Smooth muscle cell (in vitro differentiated cells): ENCODE measurements at regions not wholly inside any gene's neighbourhood (a gene's known extent, or its start where the extent isn't known, plus 50 kb on each side); places are given as distances from the start of the nearest gene placed in this dataset.
A peak's percentile ranks its signal among the peaks of the same experiment; 100 is the strongest.

Source experiments
- DNase-seq: peaks from one replicate; lab custom pipeline; 2025; ENCODE audit not compliant: unreplicated experiment; lab: John Stamatoyannopoulos, UW
- H2AFZ ChIP-seq: fragments of 200-600 bp; sonication (generic); 2 replicates; pipeline ENCODE4 v1.6.0; 2016; ENCODE audit warnings: antibody characterized with exemption, low read depth, mild to moderate bottlenecking
- H3F3A ChIP-seq: fragments of 200-600 bp; sonication (generic); 2 replicates; pipeline ENCODE4 v1.6.0; 2017; ENCODE audit warnings: antibody characterized with exemption, low read depth
- H3K27ac ChIP-seq: fragments of 200-600 bp; sonication (generic); 2 replicates; pipeline ENCODE4 v1.5.1; 2016; ENCODE audit warnings: low read depth, mild to moderate bottlenecking
- H3K27me3 ChIP-seq: fragments of 200-600 bp; sonication (generic); 2 replicates; pipeline ENCODE4 v1.6.1; 2016; ENCODE audit warnings: low read depth, mild to moderate bottlenecking
- H3K36me3 ChIP-seq: fragments of 200-600 bp; sonication (generic); 2 replicates; pipeline ENCODE4 v1.5.1; 2016; ENCODE audit warnings: low read depth
- H3K4me1 ChIP-seq: fragments of 200-600 bp; sonication (generic); 2 replicates; pipeline ENCODE4 v1.5.1; 2016; ENCODE audit warnings: low read depth
- H3K4me2 ChIP-seq: fragments of 200-600 bp; sonication (generic); 2 replicates; pipeline ENCODE4 v1.6.0; 2016; ENCODE audit warnings: mild to moderate bottlenecking
- H3K4me3 ChIP-seq: fragments of 200-600 bp; sonication (generic); 2 replicates; pipeline ENCODE4 v1.5.1; 2016; ENCODE audit warnings: mild to moderate bottlenecking
- H3K79me2 ChIP-seq: fragments of 200-600 bp; sonication (generic); 2 replicates; pipeline ENCODE4 v1.6.0; 2016; ENCODE audit warnings: low read depth, mild to moderate bottlenecking
- H3K9ac ChIP-seq: fragments of 200-600 bp; sonication (generic); 2 replicates; pipeline ENCODE4 v1.6.0; 2016; ENCODE audit warnings: low read depth
- H3K9me3 ChIP-seq: fragments of 200-600 bp; sonication (generic); replicated peaks from 2 replicates; pipeline ENCODE4 v1.5.1; 2016; ENCODE audit warnings: low read depth
- H4K20me1 ChIP-seq: fragments of 200-600 bp; sonication (generic); 2 replicates; pipeline ENCODE4 v1.6.0; 2016; ENCODE audit warnings: low read depth
- WGBS: methylation state at CpG from one replicate; pipeline ENCODE4 v1.1.7; 2016; ENCODE audit warnings: low lambda C conversion rate; 5-methylcytosine and 5-hydroxymethylcytosine counted together
- TF ChIP-seq, protein P1 (sequence below): fragments of 200-600 bp; sonication (generic); IDR thresholded peaks from 2 replicates; pipeline ENCODE4 v1.5.1; 2017; ENCODE audit warnings: borderline replicate concordance, mild to moderate bottlenecking, antibody characterized with exemption; ENCODE audit not compliant: insufficient read depth, poor library complexity, severe bottlenecking

DNA sequence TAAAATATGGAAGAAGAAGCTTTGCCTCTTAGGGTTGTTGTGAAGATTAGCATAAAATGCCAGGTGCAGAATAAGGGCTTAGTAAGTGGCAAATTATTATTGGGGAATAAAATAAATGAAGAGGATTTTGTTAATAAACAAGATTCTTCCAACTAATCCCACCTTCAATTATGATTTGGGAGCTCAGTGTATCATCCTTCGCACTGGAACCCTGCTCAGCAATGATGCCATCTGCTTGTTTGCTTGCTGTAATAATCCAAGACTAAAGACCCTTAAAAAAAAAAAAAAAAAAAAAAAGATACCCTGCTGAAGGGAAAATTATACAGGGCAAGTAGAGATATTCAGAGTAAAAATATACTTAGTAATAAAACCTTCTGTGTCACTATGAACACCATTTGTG lies 62.0 kb upstream of the RREB1 start:
- peaks cover 14% of the 10 kb centered on the region for H3K4me1 ChIP-seq
- H3K4me3 ChIP-seq = no peak overlapping the region
- 100% methylated on average over 1 of the region's 1 CpG for WGBS
- H3F3A ChIP-seq = peaks cover 16% of the 10 kb centered on the region
- H2AFZ ChIP-seq = no peak overlapping the region
- no peak for DNase-seq
- TF ChIP-seq, protein P1, sequence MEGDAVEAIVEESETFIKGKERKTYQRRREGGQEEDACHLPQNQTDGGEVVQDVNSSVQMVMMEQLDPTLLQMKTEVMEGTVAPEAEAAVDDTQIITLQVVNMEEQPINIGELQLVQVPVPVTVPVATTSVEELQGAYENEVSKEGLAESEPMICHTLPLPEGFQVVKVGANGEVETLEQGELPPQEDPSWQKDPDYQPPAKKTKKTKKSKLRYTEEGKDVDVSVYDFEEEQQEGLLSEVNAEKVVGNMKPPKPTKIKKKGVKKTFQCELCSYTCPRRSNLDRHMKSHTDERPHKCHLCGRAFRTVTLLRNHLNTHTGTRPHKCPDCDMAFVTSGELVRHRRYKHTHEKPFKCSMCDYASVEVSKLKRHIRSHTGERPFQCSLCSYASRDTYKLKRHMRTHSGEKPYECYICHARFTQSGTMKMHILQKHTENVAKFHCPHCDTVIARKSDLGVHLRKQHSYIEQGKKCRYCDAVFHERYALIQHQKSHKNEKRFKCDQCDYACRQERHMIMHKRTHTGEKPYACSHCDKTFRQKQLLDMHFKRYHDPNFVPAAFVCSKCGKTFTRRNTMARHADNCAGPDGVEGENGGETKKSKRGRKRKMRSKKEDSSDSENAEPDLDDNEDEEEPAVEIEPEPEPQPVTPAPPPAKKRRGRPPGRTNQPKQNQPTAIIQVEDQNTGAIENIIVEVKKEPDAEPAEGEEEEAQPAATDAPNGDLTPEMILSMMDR = no peak
- no peaks in the 10 kb centered on the region for H3K79me2 ChIP-seq
- H3K27ac ChIP-seq = no peak overlapping the region
- no peaks in the 10 kb centered on the region for H3K36me3 ChIP-seq
- no peak overlapping the region for H3K9ac ChIP-seq
- no peaks in the 10 kb centered on the region for H4K20me1 ChIP-seq
- H3K4me2 ChIP-seq = no peak overlapping the region
- H3K9me3 ChIP-seq = no peaks in the 10 kb centered on the region
- no peaks in the 10 kb centered on the region for H3K27me3 ChIP-seq

DNA sequence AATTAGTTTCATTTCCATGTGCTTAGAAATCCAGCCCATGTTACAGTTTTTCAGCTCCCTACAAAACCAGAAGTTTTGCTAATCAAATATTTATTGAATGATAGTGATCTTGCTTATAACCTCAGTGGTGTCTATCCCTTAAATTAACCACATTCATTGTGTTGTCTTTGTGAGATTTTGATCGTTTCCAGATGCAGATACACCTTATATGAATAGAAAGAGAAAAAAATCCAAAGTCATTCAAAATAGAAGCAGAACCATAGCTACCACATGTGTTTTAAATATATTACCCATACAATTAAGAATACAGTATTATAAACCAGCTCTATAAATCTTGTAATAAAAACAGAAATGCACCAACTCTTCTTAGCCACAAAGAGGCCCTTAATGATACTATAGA lies 60.6 kb upstream of the RREB1 start:
- H3K4me3 ChIP-seq = no peak overlapping the region
- H4K20me1 ChIP-seq = no peaks in the 10 kb centered on the region
- peak overlapping the region; percentile 27 for H3K4me2 ChIP-seq
- TF ChIP-seq, protein P1 = no peak
- DNase-seq = no peak
- H2AFZ ChIP-seq = no peak overlapping the region
- no peaks in the 10 kb centered on the region for H3K27me3 ChIP-seq
- H3K9me3 ChIP-seq = no peaks in the 10 kb centered on the region
- no peaks in the 10 kb centered on the region for H3K79me2 ChIP-seq
- 94% methylated on average over 1 of the region's 1 CpG for WGBS
- peak overlapping the region; percentile 54 for H3K27ac ChIP-seq
- peaks cover 6% of the 10 kb centered on the region for H3F3A ChIP-seq
- no peak overlapping the region for H3K9ac ChIP-seq
- H3K4me1 ChIP-seq = peaks cover 7% of the 10 kb centered on the region
- H3K36me3 ChIP-seq = no peaks in the 10 kb centered on the region

DNA sequence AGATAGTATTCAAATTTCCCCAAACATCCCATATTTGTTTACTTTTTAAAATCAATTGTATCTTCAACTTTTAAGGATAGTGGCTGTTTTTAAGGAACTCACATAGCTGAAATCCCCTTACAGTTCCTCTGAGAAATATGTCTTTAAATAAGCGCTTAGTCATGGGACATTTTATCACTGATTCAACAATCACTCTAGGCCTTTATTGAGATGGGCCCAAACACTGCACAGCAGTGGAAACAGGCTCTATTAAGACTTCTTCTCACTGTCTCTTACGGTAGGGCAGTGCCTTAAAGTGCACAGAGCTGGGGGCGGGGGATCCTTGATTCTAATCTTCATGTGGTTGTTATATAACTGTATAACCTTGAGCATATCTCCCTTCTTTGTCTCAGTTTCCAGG lies 59.8 kb upstream of the RREB1 start:
- H3K4me1 ChIP-seq = peaks cover 3% of the 10 kb centered on the region
- DNase-seq = no peak
- H3F3A ChIP-seq = peaks cover 4% of the 10 kb centered on the region
- H3K27me3 ChIP-seq = no peaks in the 10 kb centered on the region
- H3K4me2 ChIP-seq = peak overlapping the region; percentile 27
- no peaks in the 10 kb centered on the region for H3K9me3 ChIP-seq
- H2AFZ ChIP-seq = peak overlapping the region; percentile 22
- H3K27ac ChIP-seq = peak overlapping the region; percentile 54
- H3K79me2 ChIP-seq = no peaks in the 10 kb centered on the region
- H3K4me3 ChIP-seq = no peak overlapping the region
- WGBS = 48% methylated on average over 3 of the region's 3 CpGs
- H4K20me1 ChIP-seq = no peaks in the 10 kb centered on the region
- no peak overlapping the region for H3K9ac ChIP-seq
- H3K36me3 ChIP-seq = no peaks in the 10 kb centered on the region
- TF ChIP-seq, protein P1 = no peak

DNA sequence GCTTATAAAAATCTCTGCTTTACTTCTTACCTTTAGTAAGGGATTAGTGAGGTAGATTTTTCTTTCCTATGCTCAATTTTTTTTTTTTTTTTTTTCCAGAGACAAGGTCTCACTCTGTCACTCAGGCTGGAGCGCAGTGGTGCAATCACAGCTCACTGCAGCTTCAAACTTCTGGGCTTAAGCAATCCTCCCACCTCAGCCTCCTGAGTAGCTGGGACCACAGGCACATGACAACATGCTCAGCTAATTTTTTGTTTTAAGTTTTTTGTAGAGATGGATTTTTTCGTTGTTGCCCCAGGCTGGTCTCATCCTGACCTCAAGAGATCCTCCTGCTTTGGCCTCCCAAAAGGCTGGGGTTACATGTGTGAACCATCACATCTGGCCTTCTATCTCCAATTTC lies 58.9 kb upstream of the RREB1 start:
- no peaks in the 10 kb centered on the region for H3K36me3 ChIP-seq
- no peaks in the 10 kb centered on the region for H3K79me2 ChIP-seq
- peaks cover 3% of the 10 kb centered on the region for H3K4me1 ChIP-seq
- WGBS = 88% methylated on average over 2 of the region's 2 CpGs
- H3K27me3 ChIP-seq = no peaks in the 10 kb centered on the region
- peaks cover 4% of the 10 kb centered on the region for H3F3A ChIP-seq
- H4K20me1 ChIP-seq = no peaks in the 10 kb centered on the region
- H3K4me3 ChIP-seq = no peak overlapping the region
- DNase-seq = no peak
- no peaks in the 10 kb centered on the region for H3K9me3 ChIP-seq
- H3K9ac ChIP-seq = no peak overlapping the region
- TF ChIP-seq, protein P1 = no peak
- H3K4me2 ChIP-seq = no peak overlapping the region
- no peak overlapping the region for H2AFZ ChIP-seq
- H3K27ac ChIP-seq = no peak overlapping the region
